ENCODE measurements at regions not wholly inside any gene's neighbourhood (a gene's known extent, or its start where the extent isn't known, plus 50 kb on each side); places are given as distances from the start of the nearest gene placed in this dataset.

GRCh38 chr18:68085251-68085650, 568.7 kb upstream of the DSEL start:
- no peak for DNase-seq
- no peaks in the 10 kb centered on the region for H3K4me1 Mint-ChIP-seq (ENCODE audit: low read depth, unreplicated experiment)
- no peak overlapping the region for H3K4me3 Mint-ChIP-seq (ENCODE audit: unreplicated experiment)
- H3K27me3 Mint-ChIP-seq (ENCODE audit: unreplicated experiment), result no peaks in the 10 kb centered on the region
- no peak for TF ChIP-seq CTCF (IDR thresholded peaks at IDR 0.05; ENCODE audit: partially characterized antibody, unreplicated experiment)
- no peaks in the 10 kb centered on the region for H3K36me3 Mint-ChIP-seq (ENCODE audit: unreplicated experiment)
- H3K27ac Mint-ChIP-seq (ENCODE audit: unreplicated experiment), result no peak overlapping the region
- no peaks in the 10 kb centered on the region for H3K9me3 Mint-ChIP-seq (ENCODE audit: unreplicated experiment)

- Mint-ChIP-seq H3K27ac (ENCODE audit: unreplicated experiment) (no peak overlapping the region), H3K36me3 (ENCODE audit: unreplicated experiment) (no peaks in the 10 kb centered on the region), H3K4me3 (ENCODE audit: unreplicated experiment) (no peak overlapping the region), H3K4me1 (ENCODE audit: low read depth, unreplicated experiment) (no peaks in the 10 kb centered on the region), H3K27me3 (ENCODE audit: unreplicated experiment) (no peaks in the 10 kb centered on the region), H3K9me3 (ENCODE audit: unreplicated experiment) (no peaks in the 10 kb centered on the region)
- DNase-seq, result no peak
- no peak for TF ChIP-seq CTCF (IDR thresholded peaks at IDR 0.05; ENCODE audit: partially characterized antibody, unreplicated experiment)
Observed at GRCh38 chr18:68083776-68084175, 567.3 kb upstream of the DSEL start.

GRCh38 chr18:68083131-68083530, 566.6 kb upstream of the DSEL start:
- Mint-ChIP-seq H3K36me3 (ENCODE audit: unreplicated experiment) (no peaks in the 10 kb centered on the region), H3K27me3 (ENCODE audit: unreplicated experiment) (no peaks in the 10 kb centered on the region), H3K4me3 (ENCODE audit: unreplicated experiment) (no peak overlapping the region), H3K9me3 (ENCODE audit: unreplicated experiment) (no peaks in the 10 kb centered on the region), H3K4me1 (ENCODE audit: low read depth, unreplicated experiment) (no peaks in the 10 kb centered on the region), H3K27ac (ENCODE audit: unreplicated experiment) (no peak overlapping the region)
- no peak for TF ChIP-seq CTCF (IDR thresholded peaks at IDR 0.05; ENCODE audit: partially characterized antibody, unreplicated experiment)
- DNase-seq, result no peak

- Mint-ChIP-seq H3K4me3 (ENCODE audit: unreplicated experiment) (no peak overlapping the region), H3K9me3 (ENCODE audit: unreplicated experiment) (peaks cover 5% of the 10 kb centered on the region), H3K27ac (ENCODE audit: unreplicated experiment) (no peak overlapping the region), H3K36me3 (ENCODE audit: unreplicated experiment) (peaks cover 20% of the 10 kb centered on the region), H3K4me1 (ENCODE audit: low read depth, unreplicated experiment) (no peaks in the 10 kb centered on the region), H3K27me3 (ENCODE audit: unreplicated experiment) (no peaks in the 10 kb centered on the region)
- no peak for TF ChIP-seq CTCF (IDR thresholded peaks at IDR 0.05; ENCODE audit: partially characterized antibody, unreplicated experiment)
- no peak for DNase-seq
Observed at GRCh38 chr18:68072744-68073143, 556.2 kb upstream of the DSEL start.

- no peak overlapping the region for H3K4me3 Mint-ChIP-seq (ENCODE audit: unreplicated experiment)
- no peak overlapping the region for H3K27ac Mint-ChIP-seq (ENCODE audit: unreplicated experiment)
- peaks cover 7% of the 10 kb centered on the region for H3K36me3 Mint-ChIP-seq (ENCODE audit: unreplicated experiment)
- no peaks in the 10 kb centered on the region for H3K4me1 Mint-ChIP-seq (ENCODE audit: low read depth, unreplicated experiment)
- H3K9me3 Mint-ChIP-seq (ENCODE audit: unreplicated experiment), result no peaks in the 10 kb centered on the region
- no peak for DNase-seq
- no peak for TF ChIP-seq CTCF (IDR thresholded peaks at IDR 0.05; ENCODE audit: partially characterized antibody, unreplicated experiment)
- H3K27me3 Mint-ChIP-seq (ENCODE audit: unreplicated experiment), result no peaks in the 10 kb centered on the region
Observed at GRCh38 chr18:68060871-68061270, 544.4 kb upstream of the DSEL start.

All from glutamatergic neuron (in vitro differentiated cells).